Brain microvascular endothelial cell (primary cell): ENCODE measurements at regions not wholly inside any gene's neighbourhood (a gene's known extent, or its start where the extent isn't known, plus 50 kb on each side); places are given as distances from the start of the nearest gene placed in this dataset.
A peak's percentile ranks its signal among the peaks of the same experiment; 100 is the strongest.

ENCODE experiments used
- DNase-seq: peaks from one replicate; pipeline ENCODE4 v3.0.0-alpha.2; 2020
- H3K27ac ChIP-seq: fragments of 250-450 bp; sonication (Bioruptor Pico); 2 replicates; pipeline ENCODE4 v1.5.1; 2020; ENCODE audit warnings: mild to moderate bottlenecking, moderate library complexity
- H3K27me3 ChIP-seq: fragments of 250-450 bp; sonication (Bioruptor Pico); replicated peaks from 2 replicates; pipeline ENCODE4 v1.5.1; 2020; ENCODE audit warnings: mild to moderate bottlenecking
- H3K36me3 ChIP-seq: fragments of 250-450 bp; sonication (Bioruptor Pico); replicated peaks from 2 replicates; pipeline ENCODE4 v1.5.1; 2020; ENCODE audit warnings: mild to moderate bottlenecking
- H3K4me3 ChIP-seq: 2 replicates; pipeline ENCODE4 v1.5.1; 2011; ENCODE audit warnings: low read depth, mild to moderate bottlenecking, control low read depth, low read length, moderate library complexity
- in situ Hi-C: cut with HindIII; loops from 2 replicates; pipeline ENCODE4 v1.10.0; 2017; ENCODE audit warnings: low sequenced_read_pairs, low pct_ligation_motif_present
- TF ChIP-seq, protein P1 (sequence below): IDR thresholded peaks from 2 replicates; pipeline ENCODE4 v1.5.1; 2011; ENCODE audit warnings: low read depth, mild to moderate bottlenecking, moderate library complexity, low read length, control low read depth, inconsistent platforms; ENCODE audit errors: missing control alignments

DNA sequence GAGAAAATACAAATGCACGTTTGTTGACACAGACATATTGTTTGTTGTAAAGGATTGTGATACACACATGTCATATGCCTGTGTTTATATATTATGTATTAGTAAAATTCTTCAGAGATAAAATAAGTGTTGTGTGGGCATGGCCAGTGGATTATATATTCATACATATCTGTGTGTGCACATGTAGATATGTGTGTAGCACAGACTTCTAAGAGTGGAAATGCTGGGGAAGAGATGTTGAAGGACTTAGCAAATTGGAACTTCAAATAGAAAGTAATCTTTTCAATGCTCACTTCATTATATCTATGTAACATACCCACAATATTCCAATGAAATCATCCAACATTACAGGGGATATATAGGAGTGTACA is 413.2 kb downstream of the LMO7 start:
- Histone ChIP-seq H3K27me3 (no peaks in the 10 kb centered on the region), H3K4me3 (no peak overlapping the region), H3K36me3 (no peaks in the 10 kb centered on the region), H3K27ac (no peak overlapping the region)
- TF ChIP-seq, protein P1, sequence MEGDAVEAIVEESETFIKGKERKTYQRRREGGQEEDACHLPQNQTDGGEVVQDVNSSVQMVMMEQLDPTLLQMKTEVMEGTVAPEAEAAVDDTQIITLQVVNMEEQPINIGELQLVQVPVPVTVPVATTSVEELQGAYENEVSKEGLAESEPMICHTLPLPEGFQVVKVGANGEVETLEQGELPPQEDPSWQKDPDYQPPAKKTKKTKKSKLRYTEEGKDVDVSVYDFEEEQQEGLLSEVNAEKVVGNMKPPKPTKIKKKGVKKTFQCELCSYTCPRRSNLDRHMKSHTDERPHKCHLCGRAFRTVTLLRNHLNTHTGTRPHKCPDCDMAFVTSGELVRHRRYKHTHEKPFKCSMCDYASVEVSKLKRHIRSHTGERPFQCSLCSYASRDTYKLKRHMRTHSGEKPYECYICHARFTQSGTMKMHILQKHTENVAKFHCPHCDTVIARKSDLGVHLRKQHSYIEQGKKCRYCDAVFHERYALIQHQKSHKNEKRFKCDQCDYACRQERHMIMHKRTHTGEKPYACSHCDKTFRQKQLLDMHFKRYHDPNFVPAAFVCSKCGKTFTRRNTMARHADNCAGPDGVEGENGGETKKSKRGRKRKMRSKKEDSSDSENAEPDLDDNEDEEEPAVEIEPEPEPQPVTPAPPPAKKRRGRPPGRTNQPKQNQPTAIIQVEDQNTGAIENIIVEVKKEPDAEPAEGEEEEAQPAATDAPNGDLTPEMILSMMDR: no peak
- in situ Hi-C loops: no loop called here
- DNase-seq: no peak

DNA sequence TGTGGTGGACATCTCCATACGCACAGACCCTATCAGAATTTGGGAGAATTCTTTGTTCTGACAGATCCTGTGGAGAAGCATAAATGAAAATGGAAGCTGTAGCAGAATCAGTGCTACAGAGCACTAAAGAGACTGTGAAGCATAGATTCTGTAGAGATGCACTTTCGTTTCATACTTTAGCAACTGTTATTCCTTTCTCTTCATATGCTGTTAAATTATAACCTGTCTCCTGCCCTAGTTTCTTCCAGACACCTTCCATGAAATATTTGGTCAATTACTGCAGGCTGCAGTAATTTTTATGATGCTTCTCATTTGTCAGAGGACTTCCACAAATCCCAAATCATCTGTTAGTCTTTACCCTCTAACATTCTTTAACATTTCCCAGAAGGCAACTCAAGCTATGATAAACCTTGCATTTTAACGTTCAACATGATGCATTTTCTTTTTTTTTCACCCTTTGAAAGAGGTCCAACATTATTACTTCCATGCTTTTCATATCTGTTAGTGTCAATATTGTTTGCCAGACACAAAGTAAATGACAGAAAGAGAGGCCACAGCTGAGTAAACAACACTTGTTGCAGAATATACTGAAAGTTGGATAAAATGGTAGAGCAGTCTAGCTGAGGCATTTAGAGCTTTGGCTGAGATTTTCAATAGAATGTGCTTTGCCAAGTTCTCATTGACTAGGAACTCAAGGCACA is 412.7 kb downstream of the LMO7 start:
- Histone ChIP-seq H3K4me3 (no peak overlapping the region), H3K27me3 (no peaks in the 10 kb centered on the region), H3K36me3 (no peaks in the 10 kb centered on the region), H3K27ac (no peak overlapping the region)
- no peak for DNase-seq
- TF ChIP-seq, protein P1: no peak
- in situ Hi-C loops: no loop called here

DNA sequence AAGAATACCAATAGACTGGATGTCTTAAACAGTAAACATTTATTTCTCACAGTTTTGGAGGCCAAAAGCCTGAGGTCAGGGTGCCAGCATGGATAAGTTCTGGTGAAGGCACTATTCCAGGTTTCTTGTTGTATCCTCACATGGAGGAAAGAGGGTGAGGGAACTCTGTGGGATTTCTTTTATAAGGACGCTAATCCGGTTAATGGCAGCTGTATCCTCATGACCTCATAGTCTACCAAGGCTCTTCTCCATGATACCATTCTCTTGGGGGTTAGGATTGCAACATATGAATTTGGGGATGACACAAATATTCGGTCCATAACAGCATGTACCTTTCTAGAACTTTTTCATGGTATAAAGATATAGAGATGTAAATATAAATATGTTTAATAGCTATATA is 412.0 kb downstream of the LMO7 start:
- DNase-seq: no peak
- TF ChIP-seq, protein P1: no peak
- no peaks in the 10 kb centered on the region for H3K27me3 ChIP-seq
- H3K36me3 ChIP-seq: no peaks in the 10 kb centered on the region
- H3K4me3 ChIP-seq: no peak overlapping the region
- H3K27ac ChIP-seq: no peak overlapping the region
- in situ Hi-C loops: no loop called here

DNA sequence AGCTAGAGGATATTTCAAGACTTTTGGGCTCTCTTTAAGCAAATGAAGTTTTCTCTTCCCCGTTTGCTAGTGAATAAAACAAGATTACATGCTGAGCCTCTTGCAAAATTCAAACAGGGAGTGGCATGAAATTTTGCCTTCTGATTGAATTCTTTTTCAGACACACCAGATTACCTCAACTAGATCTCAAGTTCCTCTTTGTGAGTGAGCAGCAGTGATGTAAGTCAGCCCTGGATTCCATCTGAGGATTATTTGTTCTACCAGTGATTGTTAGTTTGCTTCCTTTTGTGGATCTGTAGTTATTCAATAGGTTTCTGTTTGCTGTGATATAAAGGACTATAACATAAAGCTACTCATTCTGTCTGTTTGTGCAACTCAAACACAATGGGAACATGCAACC is 407.7 kb downstream of the LMO7 start:
- no peaks in the 10 kb centered on the region for H3K36me3 ChIP-seq
- no peak overlapping the region for H3K4me3 ChIP-seq
- TF ChIP-seq, protein P1: no peak
- DNase-seq: no peak
- no peaks in the 10 kb centered on the region for H3K27me3 ChIP-seq
- H3K27ac ChIP-seq: no peak overlapping the region
- in situ Hi-C loops: no loop called here

DNA sequence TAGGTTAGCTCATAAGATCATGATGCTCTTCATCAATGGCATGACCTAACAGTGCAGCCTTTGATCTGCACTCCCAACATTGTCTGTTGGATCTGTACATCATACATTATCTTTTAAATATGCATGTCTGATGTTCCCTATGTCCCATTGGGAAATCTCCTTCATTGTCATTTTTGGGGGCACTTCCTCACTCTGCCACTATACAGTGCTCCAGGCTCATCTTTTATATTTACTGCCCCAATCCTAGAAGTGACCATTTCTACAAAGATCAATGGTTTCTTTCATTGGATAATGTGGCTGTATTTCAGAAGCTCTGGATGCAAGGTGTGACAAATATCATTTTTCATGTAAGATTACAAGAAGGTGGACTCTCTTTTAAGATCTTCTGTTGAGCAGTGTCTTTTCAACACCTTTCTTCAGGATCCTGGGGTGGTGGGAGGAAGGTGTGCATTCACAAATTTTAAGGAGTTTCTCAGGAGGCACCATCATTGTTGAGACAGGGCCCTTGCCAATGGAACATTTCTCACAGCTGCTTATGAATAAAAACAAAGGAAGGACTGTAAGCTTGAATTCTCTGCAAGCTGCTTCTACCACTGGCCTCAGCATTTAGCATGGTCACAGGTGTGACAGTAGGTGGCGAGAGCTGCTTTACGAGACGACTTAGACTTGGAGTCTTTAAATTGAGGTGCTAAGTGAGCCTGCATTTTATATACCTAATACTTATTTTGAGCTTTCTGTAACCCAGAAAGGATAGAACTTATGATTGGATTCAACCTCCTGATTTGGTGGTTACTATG is 403.0 kb downstream of the LMO7 start:
- Histone ChIP-seq H3K4me3 (no peak overlapping the region), H3K36me3 (no peaks in the 10 kb centered on the region), H3K27ac (no peak overlapping the region), H3K27me3 (no peaks in the 10 kb centered on the region)
- in situ Hi-C loops: no loop called here
- TF ChIP-seq, protein P1: peak; percentile 25
- DNase-seq: no peak
